Fibroblast of villous mesenchyme (primary cell): ENCODE measurements at regions not wholly inside any gene's neighbourhood (a gene's known extent, or its start where the extent isn't known, plus 50 kb on each side); places are given as distances from the start of the nearest gene placed in this dataset.
A peak's percentile ranks its signal among the peaks of the same experiment; 100 is the strongest.

Experiments used
- DNase-seq: peaks from one replicate; pipeline ENCODE4 v3.0.0-alpha.2; 2010; ENCODE audit warnings: low read depth
- H3K4me3 ChIP-seq: 2 replicates; pipeline ENCODE4 v1.5.1; 2011; ENCODE audit warnings: low read depth, mild to moderate bottlenecking, low read length
- CTCF ChIP-seq: IDR thresholded peaks from 2 replicates; pipeline ENCODE4 v1.5.1; 2012; ENCODE audit warnings: low read depth, mild to moderate bottlenecking, low read length; ENCODE audit not compliant: insufficient read depth

- no peak overlapping the region for H3K4me3 ChIP-seq
- TF ChIP-seq CTCF, result no peak
- no peak for DNase-seq
These were observed 69.8 kb upstream of the MAFB start for GRCh38 chr20:40758790-40759189.

- no peak overlapping the region for H3K4me3 ChIP-seq
- DNase-seq, result no peak
- no peak for TF ChIP-seq CTCF
These were observed 71.4 kb upstream of the MAFB start for GRCh38 chr20:40760399-40760798.

- H3K4me3 ChIP-seq, result no peak overlapping the region
- no peak for TF ChIP-seq CTCF
- DNase-seq, result peak; percentile 3
These were observed 74.7 kb upstream of the MAFB start for GRCh38 chr20:40763646-40764295.

- H3K4me3 ChIP-seq, result no peak overlapping the region
- no peak for TF ChIP-seq CTCF
- no peak for DNase-seq
These were observed 76.9 kb upstream of the MAFB start for GRCh38 chr20:40765814-40766480.

GRCh38 chr20:40766790-40767614 lies 78.0 kb upstream of the MAFB start:
- no peak for TF ChIP-seq CTCF
- DNase-seq, result no peak
- H3K4me3 ChIP-seq, result no peak overlapping the region

- TF ChIP-seq CTCF, result no peak
- H3K4me3 ChIP-seq, result no peak overlapping the region
- no peak for DNase-seq
These were observed 78.5 kb upstream of the MAFB start for GRCh38 chr20:40767615-40767924.
